ENCODE measurements at regions not wholly inside any gene's neighbourhood (a gene's known extent, or its start where the extent isn't known, plus 50 kb on each side); places are given as distances from the start of the nearest gene placed in this dataset.

DNA sequence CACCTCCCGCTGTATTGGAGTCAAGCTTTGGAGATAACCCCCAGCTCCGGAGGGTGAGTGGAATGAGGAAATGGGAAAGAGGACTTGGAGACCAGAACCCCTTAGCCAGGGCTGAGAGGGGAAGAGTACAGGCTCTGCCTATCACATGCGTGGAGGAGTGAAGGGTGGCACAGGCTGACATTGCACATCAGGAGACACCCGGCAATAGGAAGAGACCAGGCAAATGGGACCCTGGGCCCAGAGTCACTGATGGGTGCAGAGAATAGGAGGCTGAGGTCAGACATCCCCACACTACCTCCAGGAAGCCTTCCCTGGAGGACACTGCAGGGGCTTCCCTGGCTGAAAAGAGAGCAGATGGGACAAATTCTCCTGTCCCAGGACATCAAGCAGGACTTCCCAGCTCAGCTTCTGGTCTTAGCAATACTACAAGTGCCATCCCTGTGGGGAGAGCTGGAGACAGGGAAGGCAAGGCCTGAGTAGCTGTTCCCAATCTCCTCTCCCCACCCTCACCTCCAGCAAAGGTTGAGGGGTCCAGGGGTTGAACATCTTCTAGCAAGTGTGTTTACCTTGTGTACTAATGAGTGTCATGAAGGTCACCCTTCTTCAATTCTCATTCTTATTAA lies 160.7 kb downstream of the BUD13 start:
- Histone ChIP-seq H3K27ac (ENCODE audit: low read depth in 1 of 2, low read length in 2 of 2) (no peak overlapping the region), H3K36me3 (ENCODE audit: control insufficient read depth in 4 of 4, insufficient read depth in 3 of 4, low read depth in 1 of 4, low read length in 3 of 4) (no peaks in the 10 kb centered on the region), H3K9ac (ENCODE audit: low read depth in 1 of 2, low read length in 2 of 2) (no peak overlapping the region), H3K27me3 (ENCODE audit: control insufficient read depth in 4 of 4, insufficient read depth in 4 of 4, low read length in 3 of 4) (no peaks in the 10 kb centered on the region), H3K4me3 (ENCODE audit: low read depth in 1 of 3, low read length in 3 of 3) (no peak overlapping the region), H3K9me3 (ENCODE audit: control insufficient read depth in 4 of 4, low read length in 3 of 4) (no peaks in the 10 kb centered on the region), H3K4me1 (ENCODE audit: control insufficient read depth in 4 of 4, insufficient read depth in 4 of 4, low read length in 3 of 4) (no peaks in the 10 kb centered on the region)
- no peak for TF ChIP-seq RXRA (IDR thresholded peaks at IDR 0.05)
- TF ChIP-seq YY1 (IDR thresholded peaks at IDR 0.05): no peak
- no peak for TF ChIP-seq JUND (IDR thresholded peaks at IDR 0.05)
- no peak for TF ChIP-seq SP1 (IDR thresholded peaks at IDR 0.05)
- no peak for TF ChIP-seq CTCF (IDR thresholded peaks at IDR 0.05; ENCODE audit: low read depth, low read length, missing input control)
- no peak for TF ChIP-seq FOXA1 (IDR thresholded peaks at IDR 0.05)
- TF ChIP-seq HNF4A (conservative IDR thresholded peaks at IDR 0.05): no peak
- no peak for TF ChIP-seq NR2F2 (IDR thresholded peaks at IDR 0.05)
- TF ChIP-seq GABPA (IDR thresholded peaks at IDR 0.05 in 1 of 2, conservative IDR thresholded peaks at IDR 0.05 in 1 of 2): no peak
- TF ChIP-seq, protein P1, sequence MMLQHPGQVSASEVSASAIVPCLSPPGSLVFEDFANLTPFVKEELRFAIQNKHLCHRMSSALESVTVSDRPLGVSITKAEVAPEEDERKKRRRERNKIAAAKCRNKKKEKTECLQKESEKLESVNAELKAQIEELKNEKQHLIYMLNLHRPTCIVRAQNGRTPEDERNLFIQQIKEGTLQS (IDR thresholded peaks at IDR 0.05): no peak
- TF ChIP-seq HNF4G (IDR thresholded peaks at IDR 0.05): no peak
- TF ChIP-seq ZBTB33 (IDR thresholded peaks at IDR 0.05): no peak
- TF ChIP-seq TAF1 (conservative IDR thresholded peaks at IDR 0.05): no peak
- no peak for TF ChIP-seq RAD21 (IDR thresholded peaks at IDR 0.05)
- no peak for TF ChIP-seq EGR1 (IDR thresholded peaks at IDR 0.05; ENCODE audit: low read depth in 2 of 2)
- TF ChIP-seq, protein P2, sequence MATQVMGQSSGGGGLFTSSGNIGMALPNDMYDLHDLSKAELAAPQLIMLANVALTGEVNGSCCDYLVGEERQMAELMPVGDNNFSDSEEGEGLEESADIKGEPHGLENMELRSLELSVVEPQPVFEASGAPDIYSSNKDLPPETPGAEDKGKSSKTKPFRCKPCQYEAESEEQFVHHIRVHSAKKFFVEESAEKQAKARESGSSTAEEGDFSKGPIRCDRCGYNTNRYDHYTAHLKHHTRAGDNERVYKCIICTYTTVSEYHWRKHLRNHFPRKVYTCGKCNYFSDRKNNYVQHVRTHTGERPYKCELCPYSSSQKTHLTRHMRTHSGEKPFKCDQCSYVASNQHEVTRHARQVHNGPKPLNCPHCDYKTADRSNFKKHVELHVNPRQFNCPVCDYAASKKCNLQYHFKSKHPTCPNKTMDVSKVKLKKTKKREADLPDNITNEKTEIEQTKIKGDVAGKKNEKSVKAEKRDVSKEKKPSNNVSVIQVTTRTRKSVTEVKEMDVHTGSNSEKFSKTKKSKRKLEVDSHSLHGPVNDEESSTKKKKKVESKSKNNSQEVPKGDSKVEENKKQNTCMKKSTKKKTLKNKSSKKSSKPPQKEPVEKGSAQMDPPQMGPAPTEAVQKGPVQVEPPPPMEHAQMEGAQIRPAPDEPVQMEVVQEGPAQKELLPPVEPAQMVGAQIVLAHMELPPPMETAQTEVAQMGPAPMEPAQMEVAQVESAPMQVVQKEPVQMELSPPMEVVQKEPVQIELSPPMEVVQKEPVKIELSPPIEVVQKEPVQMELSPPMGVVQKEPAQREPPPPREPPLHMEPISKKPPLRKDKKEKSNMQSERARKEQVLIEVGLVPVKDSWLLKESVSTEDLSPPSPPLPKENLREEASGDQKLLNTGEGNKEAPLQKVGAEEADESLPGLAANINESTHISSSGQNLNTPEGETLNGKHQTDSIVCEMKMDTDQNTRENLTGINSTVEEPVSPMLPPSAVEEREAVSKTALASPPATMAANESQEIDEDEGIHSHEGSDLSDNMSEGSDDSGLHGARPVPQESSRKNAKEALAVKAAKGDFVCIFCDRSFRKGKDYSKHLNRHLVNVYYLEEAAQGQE (IDR thresholded peaks at IDR 0.05): no peak
- no peak for TF ChIP-seq FOXA2 (IDR thresholded peaks at IDR 0.05)
- WGBS: 81% methylated on average over 4 of the region's 4 CpGs
- no peak for DNase-seq (ENCODE audit: low spot score)

- no peak overlapping the region for H3K9ac ChIP-seq (ENCODE audit: low read depth in 1 of 2, low read length in 2 of 2)
- no peaks in the 10 kb centered on the region for H3K36me3 ChIP-seq (ENCODE audit: control insufficient read depth in 4 of 4, insufficient read depth in 3 of 4, low read depth in 1 of 4, low read length in 3 of 4)
- H3K27ac ChIP-seq (ENCODE audit: low read depth in 1 of 2, low read length in 2 of 2): no peak overlapping the region
- no peaks in the 10 kb centered on the region for H3K27me3 ChIP-seq (ENCODE audit: control insufficient read depth in 4 of 4, insufficient read depth in 4 of 4, low read length in 3 of 4)
- no peak for DNase-seq (ENCODE audit: low spot score)
- H3K4me3 ChIP-seq (ENCODE audit: low read depth in 1 of 3, low read length in 3 of 3): no peak overlapping the region
- no peaks in the 10 kb centered on the region for H3K4me1 ChIP-seq (ENCODE audit: control insufficient read depth in 4 of 4, insufficient read depth in 4 of 4, low read length in 3 of 4)
- no peaks in the 10 kb centered on the region for H3K9me3 ChIP-seq (ENCODE audit: control insufficient read depth in 4 of 4, low read length in 3 of 4)
- 73% methylated on average over 7 of the region's 7 CpGs for WGBS
- TF ChIP-seq HNF4G (IDR thresholded peaks at IDR 0.05): no peak
- TF ChIP-seq, protein P2 (IDR thresholded peaks at IDR 0.05): no peak
- TF ChIP-seq FOXA1 (IDR thresholded peaks at IDR 0.05): no peak
- TF ChIP-seq FOXA2 (IDR thresholded peaks at IDR 0.05): no peak
- no peak for TF ChIP-seq HNF4A (conservative IDR thresholded peaks at IDR 0.05)
- no peak for TF ChIP-seq MAX (IDR thresholded peaks at IDR 0.05)
- no peak for TF ChIP-seq NR2F2 (IDR thresholded peaks at IDR 0.05)
- no peak for TF ChIP-seq ZBTB33 (IDR thresholded peaks at IDR 0.05)
- TF ChIP-seq JUND (IDR thresholded peaks at IDR 0.05): no peak
- no peak for TF ChIP-seq RAD21 (IDR thresholded peaks at IDR 0.05)
- TF ChIP-seq EGR1 (IDR thresholded peaks at IDR 0.05; ENCODE audit: low read depth in 2 of 2): no peak
- no peak for TF ChIP-seq YY1 (IDR thresholded peaks at IDR 0.05)
- TF ChIP-seq RXRA (IDR thresholded peaks at IDR 0.05): no peak
Measured at GRCh38 chr11:116610190-116610589, 162.6 kb downstream of the BUD13 start.
